ENCODE measurements at regions not wholly inside any gene's neighbourhood (a gene's known extent, or its start where the extent isn't known, plus 50 kb on each side); places are given as distances from the start of the nearest gene placed in this dataset.

DNA sequence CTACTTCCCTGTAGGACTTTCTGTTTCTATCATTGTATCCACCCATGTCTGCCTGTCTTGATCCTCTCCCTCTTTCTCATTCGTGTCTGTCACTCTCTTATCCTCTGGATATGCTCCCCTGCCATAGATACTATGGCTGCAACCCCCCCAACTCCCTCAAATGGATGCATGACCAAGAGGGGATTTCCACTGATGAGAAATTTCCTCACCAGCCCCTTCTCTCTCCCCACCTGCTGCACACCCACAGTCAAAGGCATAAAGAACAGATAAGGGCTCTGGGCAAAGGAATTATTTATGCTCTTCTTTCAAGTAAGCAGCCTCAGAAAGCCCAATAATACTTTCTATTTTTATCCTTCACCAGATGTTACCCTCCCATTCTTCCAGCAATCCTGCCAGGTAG is 121.3 kb downstream of the FOXI3 start:
- Histone ChIP-seq H3K27ac (ENCODE audit: low read depth, low read length) (no peak overlapping the region), H3K4me3 (ENCODE audit: low read length in 3 of 3) (no peak overlapping the region), H3K36me3 (ENCODE audit: control insufficient read depth in 3 of 3, insufficient read depth in 3 of 3, low read length in 3 of 3) (no peaks in the 10 kb centered on the region), H3K4me1 (ENCODE audit: control insufficient read depth in 3 of 3, insufficient read depth in 3 of 3, low read length in 3 of 3) (no peaks in the 10 kb centered on the region), H3K9ac (ENCODE audit: low read depth in 1 of 3, low read length in 3 of 3) (no peak overlapping the region), H3K27me3 (ENCODE audit: control insufficient read depth in 3 of 3, insufficient read depth in 3 of 3, low read length in 3 of 3) (no peaks in the 10 kb centered on the region), H3K9me3 (ENCODE audit: control insufficient read depth in 3 of 3, low read length in 3 of 3) (no peaks in the 10 kb centered on the region)

DNA sequence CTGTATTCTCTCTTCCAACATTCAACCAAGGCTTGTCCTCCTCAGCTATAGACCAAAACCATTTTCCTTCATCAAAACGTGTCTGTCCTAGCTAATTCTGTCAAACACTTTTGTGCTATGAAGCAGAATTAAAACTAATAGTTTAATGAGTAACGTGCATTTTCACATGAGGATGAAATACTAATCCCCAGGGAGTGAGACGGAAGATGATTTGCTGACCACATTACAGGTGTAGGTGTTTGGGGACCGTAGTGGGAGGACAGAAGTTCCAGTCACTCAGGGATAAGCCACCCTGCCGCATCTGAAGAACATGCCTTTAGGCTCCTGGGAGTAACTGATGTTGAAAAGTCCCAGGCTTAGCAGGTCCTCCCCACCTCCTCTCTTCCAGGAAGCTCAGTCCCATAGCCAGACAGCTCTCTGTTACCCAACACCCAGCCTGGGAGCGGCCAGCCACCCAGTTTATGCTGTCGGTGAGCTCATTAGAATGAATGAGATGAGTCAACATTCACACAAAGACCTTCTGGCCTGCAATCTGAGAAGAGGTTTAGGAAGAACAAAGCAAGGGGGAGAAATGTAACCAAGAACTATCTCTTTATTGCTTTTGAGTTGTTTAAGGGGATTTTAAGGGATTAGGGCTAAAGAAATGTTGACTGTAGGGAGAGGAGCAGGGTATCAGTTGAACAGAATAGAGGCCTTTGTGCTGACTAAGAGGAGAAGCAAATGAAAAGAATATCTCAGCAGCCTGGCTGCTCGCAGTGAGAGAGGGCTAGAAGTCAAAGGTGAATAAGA is 122.5 kb downstream of the FOXI3 start:
- Histone ChIP-seq H3K27ac (ENCODE audit: low read depth, low read length) (no peak overlapping the region), H3K9ac (ENCODE audit: low read depth in 1 of 3, low read length in 3 of 3) (no peak overlapping the region), H3K4me1 (ENCODE audit: control insufficient read depth in 3 of 3, insufficient read depth in 3 of 3, low read length in 3 of 3) (no peaks in the 10 kb centered on the region), H3K9me3 (ENCODE audit: control insufficient read depth in 3 of 3, low read length in 3 of 3) (no peaks in the 10 kb centered on the region), H3K4me3 (ENCODE audit: low read length in 3 of 3) (no peak overlapping the region), H3K36me3 (ENCODE audit: control insufficient read depth in 3 of 3, insufficient read depth in 3 of 3, low read length in 3 of 3) (no peaks in the 10 kb centered on the region), H3K27me3 (ENCODE audit: control insufficient read depth in 3 of 3, insufficient read depth in 3 of 3, low read length in 3 of 3) (no peaks in the 10 kb centered on the region)

DNA sequence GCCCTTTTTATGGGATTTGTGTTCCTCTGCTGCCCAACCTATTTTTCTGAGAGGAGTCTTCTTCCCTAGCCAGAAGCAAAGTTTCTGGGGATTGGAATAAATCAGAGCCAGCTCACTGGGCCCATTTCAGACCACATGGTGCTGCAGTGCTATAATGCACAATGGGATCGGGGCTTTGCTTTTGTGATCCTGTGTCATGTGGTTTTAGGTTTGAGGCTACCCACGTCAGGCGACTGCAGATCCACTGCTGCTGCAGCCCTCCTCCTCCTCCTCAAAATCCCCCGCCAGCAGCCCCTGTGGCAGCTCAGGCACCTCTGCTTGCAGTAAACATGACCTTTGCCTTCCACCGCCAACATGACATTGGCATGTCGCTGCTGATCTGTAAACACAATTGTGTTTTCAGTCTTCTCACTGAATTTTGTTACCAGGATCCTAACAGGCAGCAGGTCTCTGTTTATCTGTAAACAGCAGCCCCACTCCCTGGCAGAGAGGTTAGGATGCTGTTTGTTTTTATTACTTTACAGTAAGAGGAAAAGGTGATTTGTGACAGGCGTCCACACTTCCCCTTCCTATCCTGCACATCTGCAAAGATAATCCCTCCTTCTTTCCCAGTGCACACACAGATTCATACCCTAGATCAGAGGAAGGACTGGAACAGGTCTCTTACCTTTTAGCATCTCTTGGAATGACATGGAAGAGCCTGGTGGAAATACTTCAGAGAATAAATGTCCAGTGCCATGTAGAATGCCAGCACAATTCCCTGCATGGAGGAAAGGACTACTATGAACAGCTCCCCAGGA is 130.8 kb downstream of the FOXI3 start:
- no peak overlapping the region for H3K27ac ChIP-seq (ENCODE audit: low read depth, low read length)
- peaks cover 0 to 3% (median 0%) of the 10 kb centered on the region in 3 donors for H3K27me3 ChIP-seq (ENCODE audit: control insufficient read depth in 3 of 3, insufficient read depth in 3 of 3, low read length in 3 of 3)
- peaks cover 0 to 4% (median 0%) of the 10 kb centered on the region in 3 donors for H3K9me3 ChIP-seq (ENCODE audit: control insufficient read depth in 3 of 3, low read length in 3 of 3)
- no peaks in the 10 kb centered on the region for H3K36me3 ChIP-seq (ENCODE audit: control insufficient read depth in 3 of 3, insufficient read depth in 3 of 3, low read length in 3 of 3)
- no peaks in the 10 kb centered on the region for H3K4me1 ChIP-seq (ENCODE audit: control insufficient read depth in 3 of 3, insufficient read depth in 3 of 3, low read length in 3 of 3)
- H3K4me3 ChIP-seq (ENCODE audit: low read length in 3 of 3): no peak overlapping the region
- no peak overlapping the region for H3K9ac ChIP-seq (ENCODE audit: low read depth in 1 of 3, low read length in 3 of 3)

DNA sequence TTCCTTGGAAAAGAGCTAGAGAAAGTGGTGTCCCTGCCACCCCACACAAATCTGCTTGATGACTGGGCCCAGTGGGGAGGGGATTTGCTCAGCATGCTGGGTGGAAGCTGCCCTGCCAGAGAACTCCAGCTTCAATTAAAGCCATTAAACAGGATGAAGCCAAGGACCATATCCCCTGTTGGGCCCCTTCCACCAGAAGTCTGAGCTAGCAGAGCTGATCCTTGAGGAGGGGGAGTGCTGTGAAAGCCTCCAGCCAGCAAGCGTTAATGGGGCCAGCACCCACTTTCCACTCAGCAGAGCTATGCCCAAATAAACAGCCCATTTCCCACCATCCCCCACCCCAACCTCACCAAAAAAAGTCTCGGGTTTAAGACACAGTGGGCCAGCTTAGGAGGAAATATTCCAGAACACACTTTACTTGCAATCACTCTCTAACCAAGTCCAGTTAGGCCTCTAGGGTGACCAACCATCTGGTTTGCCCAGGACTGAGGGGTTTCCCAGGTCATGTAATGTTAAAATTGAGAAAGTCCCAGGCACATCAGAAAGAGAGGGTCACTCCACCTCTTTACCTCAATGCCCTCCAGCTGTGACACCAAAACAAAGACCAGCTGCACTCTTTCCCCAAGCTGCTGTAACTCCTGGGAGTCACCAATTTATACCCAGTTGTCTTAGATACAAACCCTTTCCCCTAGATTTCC is 132.3 kb downstream of the FOXI3 start:
- Histone ChIP-seq H3K9me3 (ENCODE audit: control insufficient read depth in 3 of 3, low read length in 3 of 3) (peaks cover 0 to 4% (median 0%) of the 10 kb centered on the region in 3 donors), H3K27ac (ENCODE audit: low read depth, low read length) (no peak overlapping the region), H3K9ac (ENCODE audit: low read depth in 1 of 3, low read length in 3 of 3) (no peak overlapping the region), H3K4me1 (ENCODE audit: control insufficient read depth in 3 of 3, insufficient read depth in 3 of 3, low read length in 3 of 3) (no peaks in the 10 kb centered on the region), H3K36me3 (ENCODE audit: control insufficient read depth in 3 of 3, insufficient read depth in 3 of 3, low read length in 3 of 3) (no peaks in the 10 kb centered on the region), H3K27me3 (ENCODE audit: control insufficient read depth in 3 of 3, insufficient read depth in 3 of 3, low read length in 3 of 3) (peaks cover 0 to 3% (median 0%) of the 10 kb centered on the region in 3 donors), H3K4me3 (ENCODE audit: low read length in 3 of 3) (no peak overlapping the region)

DNA sequence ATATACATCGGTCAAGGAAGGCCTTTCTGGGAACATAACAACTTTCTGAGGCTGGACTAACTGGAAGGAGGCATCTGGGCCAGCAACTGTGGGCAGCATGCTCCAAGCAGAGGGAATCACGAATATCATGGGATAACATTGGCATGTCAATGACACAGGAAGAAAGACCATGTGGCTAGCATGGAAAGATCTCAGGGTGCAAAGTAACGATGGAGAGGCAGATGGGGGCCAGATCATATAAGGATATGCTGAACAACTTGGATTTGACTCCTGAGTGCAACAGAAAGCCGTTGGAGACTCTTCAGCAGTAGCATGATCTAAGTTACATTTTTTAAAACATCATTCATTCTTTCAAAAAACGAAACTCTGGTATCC is 133.6 kb downstream of the FOXI3 start:
- H3K4me3 ChIP-seq (ENCODE audit: low read length in 3 of 3): no peak overlapping the region
- H3K27ac ChIP-seq (ENCODE audit: low read depth, low read length): no peak overlapping the region
- peaks cover 0 to 3% (median 0%) of the 10 kb centered on the region in 3 donors for H3K27me3 ChIP-seq (ENCODE audit: control insufficient read depth in 3 of 3, insufficient read depth in 3 of 3, low read length in 3 of 3)
- peaks cover 0 to 4% (median 0%) of the 10 kb centered on the region in 3 donors for H3K9me3 ChIP-seq (ENCODE audit: control insufficient read depth in 3 of 3, low read length in 3 of 3)
- H3K36me3 ChIP-seq (ENCODE audit: control insufficient read depth in 3 of 3, insufficient read depth in 3 of 3, low read length in 3 of 3): no peaks in the 10 kb centered on the region
- no peaks in the 10 kb centered on the region for H3K4me1 ChIP-seq (ENCODE audit: control insufficient read depth in 3 of 3, insufficient read depth in 3 of 3, low read length in 3 of 3)
- no peak overlapping the region for H3K9ac ChIP-seq (ENCODE audit: low read depth in 1 of 3, low read length in 3 of 3)

DNA sequence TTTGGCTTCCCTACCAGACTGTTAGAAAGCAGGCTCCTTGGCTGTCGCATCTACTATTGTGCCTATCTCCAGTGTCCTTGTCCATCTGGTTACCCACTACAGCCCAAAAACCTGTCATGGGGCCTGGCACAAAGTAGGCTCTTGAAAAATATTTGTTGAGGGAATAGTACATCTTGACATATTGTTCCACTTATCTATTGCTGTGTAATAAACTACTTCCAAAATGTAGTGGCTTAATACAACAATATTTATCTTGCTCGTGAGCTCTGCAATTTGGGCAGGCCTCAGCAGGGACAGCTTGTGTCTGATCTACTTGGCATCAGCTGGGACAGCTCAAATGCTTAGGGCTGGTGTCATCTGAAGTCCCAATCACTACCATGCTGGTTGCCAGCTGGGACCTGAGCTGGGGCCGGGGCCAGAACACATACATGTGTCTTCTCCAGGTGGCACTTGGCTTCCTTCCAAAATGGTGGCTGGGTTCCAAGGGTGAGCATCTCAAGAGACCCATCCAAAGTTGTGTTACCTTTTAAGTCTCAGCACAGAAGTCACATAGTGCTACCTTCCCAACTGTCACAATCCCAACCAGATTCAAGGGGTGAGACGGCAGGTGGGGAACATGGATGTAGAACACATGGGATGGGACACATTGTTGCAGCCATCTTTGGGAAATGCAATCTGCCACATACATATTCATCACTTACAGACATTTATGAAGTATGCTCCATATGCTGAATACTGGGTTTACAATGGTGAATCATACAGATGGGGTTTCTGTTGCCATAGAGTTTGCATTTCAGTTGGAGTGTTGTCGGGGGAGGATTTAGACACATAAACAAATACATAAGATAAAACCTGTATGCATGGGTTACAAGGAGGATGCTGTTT is 134.2 kb downstream of the FOXI3 start:
- Histone ChIP-seq H3K4me3 (ENCODE audit: low read length in 3 of 3) (no peak overlapping the region), H3K27me3 (ENCODE audit: control insufficient read depth in 3 of 3, insufficient read depth in 3 of 3, low read length in 3 of 3) (peaks cover 0 to 3% (median 0%) of the 10 kb centered on the region in 3 donors), H3K36me3 (ENCODE audit: control insufficient read depth in 3 of 3, insufficient read depth in 3 of 3, low read length in 3 of 3) (no peaks in the 10 kb centered on the region), H3K4me1 (ENCODE audit: control insufficient read depth in 3 of 3, insufficient read depth in 3 of 3, low read length in 3 of 3) (no peaks in the 10 kb centered on the region), H3K9me3 (ENCODE audit: control insufficient read depth in 3 of 3, low read length in 3 of 3) (peaks cover 0 to 4% (median 0%) of the 10 kb centered on the region in 3 donors), H3K27ac (ENCODE audit: low read depth, low read length) (no peak overlapping the region), H3K9ac (ENCODE audit: low read depth in 1 of 3, low read length in 3 of 3) (no peak overlapping the region)

DNA sequence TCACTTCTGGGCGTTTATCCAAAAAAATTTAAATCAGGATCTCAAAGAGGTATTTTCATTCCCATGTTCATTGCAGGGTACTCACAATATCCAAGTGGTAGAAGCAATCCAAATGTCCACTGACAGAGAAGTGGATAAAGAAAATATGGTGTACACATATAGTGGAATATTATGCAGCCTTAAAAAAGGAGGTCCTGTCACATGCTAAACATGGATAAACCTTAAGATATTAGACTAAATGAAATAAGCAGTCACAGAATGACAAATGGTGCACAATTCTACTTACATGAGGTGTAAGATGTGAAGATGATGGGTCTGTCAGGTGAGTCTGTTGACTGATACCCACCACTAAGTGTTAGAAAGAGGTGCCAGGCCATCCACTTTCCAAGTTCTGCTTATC is 140.6 kb downstream of the THNSL2 start:
- Histone ChIP-seq H3K4me3 (ENCODE audit: low read length in 3 of 3) (no peak overlapping the region), H3K36me3 (ENCODE audit: control insufficient read depth in 3 of 3, insufficient read depth in 3 of 3, low read length in 3 of 3) (no peaks in the 10 kb centered on the region), H3K9me3 (ENCODE audit: control insufficient read depth in 3 of 3, low read length in 3 of 3) (peaks cover 0 to 6% (median 0%) of the 10 kb centered on the region in 3 donors), H3K9ac (ENCODE audit: low read depth in 1 of 3, low read length in 3 of 3) (no peak overlapping the region), H3K4me1 (ENCODE audit: control insufficient read depth in 3 of 3, insufficient read depth in 3 of 3, low read length in 3 of 3) (no peaks in the 10 kb centered on the region), H3K27ac (ENCODE audit: low read depth, low read length) (no peak overlapping the region), H3K27me3 (ENCODE audit: control insufficient read depth in 3 of 3, insufficient read depth in 3 of 3, low read length in 3 of 3) (no peaks in the 10 kb centered on the region)

DNA sequence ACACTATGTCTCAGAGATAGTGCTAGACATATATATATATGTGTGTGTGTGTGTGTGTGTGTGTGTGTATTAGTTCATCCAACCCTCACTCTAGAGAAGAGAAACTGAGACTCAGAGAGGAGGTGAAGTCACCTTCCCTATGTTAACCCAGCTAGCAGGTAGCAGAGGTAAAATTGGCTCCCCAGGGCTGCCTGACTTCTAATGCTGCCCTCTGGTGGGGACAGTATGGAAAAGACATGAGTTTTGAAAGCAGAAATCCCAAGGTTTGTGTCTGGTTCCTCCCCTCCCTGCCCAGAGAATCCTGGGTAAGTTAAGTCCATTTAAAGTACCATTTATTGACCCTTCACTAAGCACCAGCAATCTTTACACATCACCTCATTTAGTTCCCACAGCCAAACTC is 137.7 kb downstream of the THNSL2 start:
- H3K27me3 ChIP-seq (ENCODE audit: control insufficient read depth in 3 of 3, insufficient read depth in 3 of 3, low read length in 3 of 3): no peaks in the 10 kb centered on the region
- peaks cover 0 to 6% (median 0%) of the 10 kb centered on the region in 3 donors for H3K9me3 ChIP-seq (ENCODE audit: control insufficient read depth in 3 of 3, low read length in 3 of 3)
- no peaks in the 10 kb centered on the region for H3K4me1 ChIP-seq (ENCODE audit: control insufficient read depth in 3 of 3, insufficient read depth in 3 of 3, low read length in 3 of 3)
- no peak overlapping the region for H3K27ac ChIP-seq (ENCODE audit: low read depth, low read length)
- no peak overlapping the region for H3K4me3 ChIP-seq (ENCODE audit: low read length in 3 of 3)
- H3K36me3 ChIP-seq (ENCODE audit: control insufficient read depth in 3 of 3, insufficient read depth in 3 of 3, low read length in 3 of 3): no peaks in the 10 kb centered on the region
- no peak overlapping the region for H3K9ac ChIP-seq (ENCODE audit: low read depth in 1 of 3, low read length in 3 of 3)

DNA sequence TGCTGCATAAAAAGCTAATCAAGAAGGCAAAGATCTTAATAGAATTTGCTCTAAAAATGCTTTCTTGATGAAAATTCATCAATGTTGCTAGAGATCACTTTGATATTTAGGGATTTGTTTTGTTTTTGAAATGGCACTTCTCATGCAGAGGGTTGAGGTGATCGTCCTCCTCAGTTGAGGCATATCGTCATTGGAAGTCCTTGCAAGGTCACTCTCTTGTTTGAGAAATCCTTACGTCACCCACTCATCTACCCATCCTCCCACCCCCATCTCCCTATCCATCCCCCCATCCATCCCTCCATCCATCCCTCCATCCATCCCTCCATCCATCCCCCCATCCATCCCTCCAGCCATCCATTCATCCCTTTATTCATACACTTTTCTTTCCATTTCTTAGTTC is 133.7 kb downstream of the THNSL2 start:
- H3K9me3 ChIP-seq (ENCODE audit: control insufficient read depth in 3 of 3, low read length in 3 of 3): peaks cover 0 to 3% (median 0%) of the 10 kb centered on the region in 3 donors
- no peak overlapping the region for H3K4me3 ChIP-seq (ENCODE audit: low read length in 3 of 3)
- no peaks in the 10 kb centered on the region for H3K36me3 ChIP-seq (ENCODE audit: control insufficient read depth in 3 of 3, insufficient read depth in 3 of 3, low read length in 3 of 3)
- no peaks in the 10 kb centered on the region for H3K4me1 ChIP-seq (ENCODE audit: control insufficient read depth in 3 of 3, insufficient read depth in 3 of 3, low read length in 3 of 3)
- no peaks in the 10 kb centered on the region for H3K27me3 ChIP-seq (ENCODE audit: control insufficient read depth in 3 of 3, insufficient read depth in 3 of 3, low read length in 3 of 3)
- no peak overlapping the region for H3K9ac ChIP-seq (ENCODE audit: low read depth in 1 of 3, low read length in 3 of 3)
- H3K27ac ChIP-seq (ENCODE audit: low read depth, low read length): no peak overlapping the region
